Thoracic aorta (tissue), 2 donors: ENCODE measurements at regions not wholly inside any gene's neighbourhood (a gene's known extent, or its start where the extent isn't known, plus 50 kb on each side); places are given as distances from the start of the nearest gene placed in this dataset.

Experiments
- ATAC-seq: fragments of 150-250 bp; one replicate; pipeline ENCODE4 v1.8.0; 2017; ENCODE audit warnings: low read depth; ENCODE audit not compliant: insufficient number of reproducible peaks, low FRiP score
- DNase-seq: peaks from one replicate; pipeline ENCODE4 v3.0.0-alpha.2; 2020; ENCODE audit warnings: low spot score
- H3K27ac ChIP-seq, 2 donors: fragments of 200-600 bp; sonication (generic); 1 replicate in 1 of 2; 2 replicates in 1 of 2; pipeline ENCODE4 v1.5.1; 2016; ENCODE audit warnings: mild to moderate bottlenecking in 2 of 2, moderate library complexity in 2 of 2
- H3K27me3 ChIP-seq: fragments of 200-600 bp; sonication (generic); replicated peaks from 2 replicates; pipeline ENCODE4 v1.6.0; 2016; ENCODE audit warnings: mild to moderate bottlenecking; ENCODE audit not compliant: insufficient read depth
- H3K36me3 ChIP-seq: fragments of 200-600 bp; sonication (generic); one replicate; pipeline ENCODE4 v1.5.1; 2016
- H3K4me1 ChIP-seq, 2 donors: fragments of 200-600 bp; sonication (generic); 1 replicate in 1 of 2; 2 replicates in 1 of 2; pipeline versions ENCODE4 v1.5.1 to v1.6.0; 2016; ENCODE audit warnings: low read depth in 2 of 2, mild to moderate bottlenecking in 1 of 2; ENCODE audit not compliant: control insufficient read depth in 1 of 2
- H3K4me3 ChIP-seq: fragments of 200-600 bp; sonication (generic); 2 replicates; pipeline ENCODE4 v1.5.1; 2016; ENCODE audit warnings: mild to moderate bottlenecking
- H3K9me3 ChIP-seq: fragments of 200-600 bp; sonication (generic); 2 replicates; pipeline ENCODE4 v1.5.1; 2016
- TF ChIP-seq, protein P1 (sequence below): fragments of 200-600 bp; sonication (generic); IDR thresholded peaks from one replicate; pipeline ENCODE4 v1.5.1; 2019; ENCODE audit warnings: antibody characterized with exemption

DNA sequence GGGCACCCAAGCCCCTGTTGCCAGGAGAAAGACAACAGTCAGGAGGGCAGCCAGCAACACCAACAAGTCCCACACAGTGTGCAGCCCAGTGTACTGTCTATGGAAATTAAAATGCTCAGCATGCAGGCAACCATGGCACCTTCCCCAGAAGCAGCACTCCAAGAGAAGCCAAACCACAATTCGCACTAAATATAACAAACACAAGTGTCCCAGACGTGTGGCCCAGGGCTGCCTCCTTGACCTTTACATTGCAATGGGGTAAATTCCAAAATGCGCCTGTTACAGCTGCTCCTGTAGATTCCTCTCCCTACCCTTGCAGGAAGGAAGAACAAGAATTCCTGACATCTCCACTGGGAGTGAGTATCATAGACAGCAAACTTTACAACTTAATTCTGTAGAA, 292.8 kb upstream of the USP9Y start:
- ATAC-seq, result no peak
- H3K4me3 ChIP-seq, result no peak overlapping the region
- TF ChIP-seq, protein P1, sequence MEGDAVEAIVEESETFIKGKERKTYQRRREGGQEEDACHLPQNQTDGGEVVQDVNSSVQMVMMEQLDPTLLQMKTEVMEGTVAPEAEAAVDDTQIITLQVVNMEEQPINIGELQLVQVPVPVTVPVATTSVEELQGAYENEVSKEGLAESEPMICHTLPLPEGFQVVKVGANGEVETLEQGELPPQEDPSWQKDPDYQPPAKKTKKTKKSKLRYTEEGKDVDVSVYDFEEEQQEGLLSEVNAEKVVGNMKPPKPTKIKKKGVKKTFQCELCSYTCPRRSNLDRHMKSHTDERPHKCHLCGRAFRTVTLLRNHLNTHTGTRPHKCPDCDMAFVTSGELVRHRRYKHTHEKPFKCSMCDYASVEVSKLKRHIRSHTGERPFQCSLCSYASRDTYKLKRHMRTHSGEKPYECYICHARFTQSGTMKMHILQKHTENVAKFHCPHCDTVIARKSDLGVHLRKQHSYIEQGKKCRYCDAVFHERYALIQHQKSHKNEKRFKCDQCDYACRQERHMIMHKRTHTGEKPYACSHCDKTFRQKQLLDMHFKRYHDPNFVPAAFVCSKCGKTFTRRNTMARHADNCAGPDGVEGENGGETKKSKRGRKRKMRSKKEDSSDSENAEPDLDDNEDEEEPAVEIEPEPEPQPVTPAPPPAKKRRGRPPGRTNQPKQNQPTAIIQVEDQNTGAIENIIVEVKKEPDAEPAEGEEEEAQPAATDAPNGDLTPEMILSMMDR, result no peak
- H3K27ac ChIP-seq, result no peak overlapping the region
- no peaks in the 10 kb centered on the region for H3K27me3 ChIP-seq
- DNase-seq, result no peak
- no peaks in the 10 kb centered on the region for H3K4me1 ChIP-seq
- no peaks in the 10 kb centered on the region for H3K36me3 ChIP-seq
- H3K9me3 ChIP-seq, result no peaks in the 10 kb centered on the region

DNA sequence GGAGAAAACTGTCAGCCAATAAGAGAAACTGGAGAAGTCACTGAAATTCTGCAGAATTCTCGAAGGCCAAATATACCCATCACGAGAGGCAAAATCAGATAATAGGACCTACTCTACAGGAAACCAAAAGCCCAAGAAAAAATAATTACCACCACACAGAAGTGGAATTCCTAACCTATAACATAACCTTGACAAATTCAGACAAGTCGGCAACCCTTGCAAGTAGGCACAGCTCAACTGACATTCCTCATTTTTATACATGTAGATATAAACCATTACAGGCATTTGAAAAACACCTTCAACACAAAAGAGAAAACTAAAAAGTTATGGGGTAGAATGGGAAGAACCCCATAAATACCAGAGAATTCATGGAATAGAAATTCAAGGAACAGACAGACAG, 290.3 kb upstream of the USP9Y start:
- DNase-seq, result no peak
- H3K4me1 ChIP-seq, result no peaks in the 10 kb centered on the region
- no peaks in the 10 kb centered on the region for H3K9me3 ChIP-seq
- H3K27ac ChIP-seq, result no peak overlapping the region
- TF ChIP-seq, protein P1, result no peak
- H3K36me3 ChIP-seq, result no peaks in the 10 kb centered on the region
- no peaks in the 10 kb centered on the region for H3K27me3 ChIP-seq
- no peak for ATAC-seq
- H3K4me3 ChIP-seq, result no peak overlapping the region

DNA sequence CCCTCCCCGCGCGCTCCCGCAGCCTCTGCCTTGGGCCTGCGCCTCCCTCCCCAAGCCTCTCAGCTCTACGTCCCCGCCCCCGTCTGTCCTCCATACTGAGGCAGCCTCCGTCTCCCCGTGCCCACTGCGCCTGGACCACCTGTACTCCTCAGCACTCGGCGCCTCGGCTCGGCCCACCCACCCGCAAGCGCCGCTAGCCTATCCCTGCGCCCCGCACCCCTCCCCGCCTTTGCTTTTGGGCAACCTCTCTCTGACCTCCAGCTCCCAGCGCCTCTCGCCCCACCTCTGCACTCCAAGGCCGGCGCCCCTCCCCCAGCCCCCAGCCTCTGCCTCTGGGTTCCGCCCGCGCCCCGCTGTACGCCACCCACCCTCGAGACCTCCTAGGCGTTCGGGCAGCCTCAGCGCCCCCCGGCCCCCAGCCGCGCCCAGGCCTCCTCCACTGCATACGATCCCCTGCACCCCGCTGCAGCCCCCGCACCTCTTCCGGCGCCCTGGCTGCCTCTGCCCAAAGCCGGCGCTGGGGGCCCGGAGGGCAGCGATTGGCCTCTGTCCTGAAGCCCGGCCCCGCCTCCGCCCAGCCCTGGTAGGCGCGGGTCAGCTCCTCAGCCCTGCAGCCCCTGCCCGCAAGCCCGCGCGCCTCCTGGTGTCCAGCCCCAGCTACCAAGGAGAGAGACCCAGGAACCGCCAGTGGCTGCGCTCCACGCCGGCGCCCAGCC, 279.8 kb upstream of the USP9Y start:
- no peak for ATAC-seq
- H3K27ac ChIP-seq, result no peak overlapping the region
- H3K9me3 ChIP-seq, result no peaks in the 10 kb centered on the region
- H3K36me3 ChIP-seq, result no peaks in the 10 kb centered on the region
- TF ChIP-seq, protein P1, result no peak
- peak overlapping the region; percentile 33 for H3K4me3 ChIP-seq
- no peak for DNase-seq
- H3K4me1 ChIP-seq, result no peaks in the 10 kb centered on the region
- no peaks in the 10 kb centered on the region for H3K27me3 ChIP-seq

DNA sequence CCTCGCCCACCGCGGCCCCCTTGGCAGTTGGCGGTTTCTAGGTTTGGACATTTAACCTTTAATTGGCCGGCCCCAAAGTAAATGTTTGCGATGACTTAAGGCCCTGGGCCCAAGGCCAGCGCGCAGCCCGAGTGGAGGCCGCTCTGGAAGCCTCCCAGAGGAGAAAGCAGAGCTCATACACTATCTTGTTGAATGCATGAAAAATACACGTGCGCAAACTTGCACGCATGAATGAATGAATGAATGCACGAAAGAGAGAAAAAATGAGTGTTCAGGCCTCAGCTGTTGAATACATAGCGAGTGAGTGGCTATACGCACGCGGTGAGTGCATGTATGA, 279.3 kb upstream of the USP9Y start:
- Histone ChIP-seq H3K36me3 (no peaks in the 10 kb centered on the region), H3K27me3 (no peaks in the 10 kb centered on the region), H3K27ac (no peak overlapping the region), H3K9me3 (no peaks in the 10 kb centered on the region), H3K4me1 (no peaks in the 10 kb centered on the region), H3K4me3 (no peak overlapping the region)
- TF ChIP-seq, protein P1, result no peak
- ATAC-seq (no peak), DNase-seq (no peak)

DNA sequence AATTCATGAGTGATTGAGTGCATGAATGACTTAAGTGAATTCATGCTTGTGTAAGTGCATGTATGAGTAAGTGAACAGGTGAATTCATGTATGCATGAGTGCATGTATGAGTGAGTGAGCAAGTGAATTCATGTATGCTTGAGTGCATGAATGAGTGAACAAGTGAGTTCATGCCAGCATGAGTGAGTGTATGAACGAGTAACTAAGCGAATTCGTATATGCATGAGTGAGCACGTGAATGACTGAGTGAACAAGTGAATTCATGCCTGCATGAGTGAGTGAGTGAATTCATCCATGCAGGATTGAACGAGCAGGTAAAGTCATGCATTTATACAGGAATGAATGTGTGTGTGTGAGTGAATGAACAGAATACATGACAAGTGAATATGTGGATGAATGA, 278.5 kb upstream of the USP9Y start:
- Histone ChIP-seq H3K36me3 (no peaks in the 10 kb centered on the region), H3K27ac (no peak overlapping the region), H3K4me3 (no peak overlapping the region), H3K4me1 (no peaks in the 10 kb centered on the region), H3K9me3 (no peaks in the 10 kb centered on the region), H3K27me3 (no peaks in the 10 kb centered on the region)
- TF ChIP-seq, protein P1, result no peak
- no peak for DNase-seq
- ATAC-seq, result no peak
